SK-N-SH (cell line): ENCODE measurements at regions not wholly inside any gene's neighbourhood (a gene's known extent, or its start where the extent isn't known, plus 50 kb on each side); places are given as distances from the start of the nearest gene placed in this dataset.

Experiments used
- CTCF ChIA-PET: fragments of 300-600, 350-600 bp; formaldehyde crosslinking; extraction: SDS; loops from one replicate; lab custom pipeline; 2021; lab: Yijun Ruan, JAX
- POLR2A ChIA-PET: fragments of 350-600 bp; sonication (Branson Sonifier 250); formaldehyde crosslinking; extraction: SDS; loops from one replicate; lab custom pipeline; 2020; ENCODE audit warnings: antibody characterized with exemption, inconsistent platforms; lab: Yijun Ruan, JAX
- DNase-seq: peaks from one replicate; pipeline ENCODE4 v3.0.0; 2012
- H2AFZ ChIP-seq: fragments of 200-600 bp; sonication (generic); 2 replicates; pipeline ENCODE4 v1.8.1; 2016; ENCODE audit warnings: antibody characterized with exemption, mild to moderate bottlenecking, low read depth
- H3F3A ChIP-seq: fragments of 200-600 bp; sonication (generic); replicated peaks from 2 replicates; pipeline ENCODE3; 2016; ENCODE audit warnings: antibody characterized with exemption, mild to moderate bottlenecking; ENCODE audit not compliant: insufficient read depth
- H3K27ac ChIP-seq, 2 experiments: fragments of 200-500 bp in 1 of 2; fragments of 200-600 bp in 1 of 2; sonication (Bioruptor generic) in 1 of 2; sonication (generic), shearing (Covaris generic) in 1 of 2; 2 replicates each; pipeline versions ENCODE4 v1.5.1 to v1.6.1; 2014 to 2016; ENCODE audit warnings: low read depth in 2 of 2, inconsistent platforms in 1 of 2, low read length in 1 of 2, mild to moderate bottlenecking in 1 of 2, mixed read lengths in 1 of 2
- H3K27me3 ChIP-seq: fragments of 200-600 bp; sonication (generic), shearing (Covaris generic); 2 replicates; pipeline ENCODE4 v1.6.1; 2016; ENCODE audit warnings: mixed run types; ENCODE audit not compliant: insufficient read depth
- H3K36me3 ChIP-seq, 2 experiments: fragments of 200-500 bp in 1 of 2; fragments of 200-600 bp in 1 of 2; sonication (Bioruptor generic) in 1 of 2; sonication (generic) in 1 of 2; replicated peaks in 1 of 2; 2 replicates each; pipeline versions ENCODE3 to v1.5.1; 2014 to 2016; ENCODE audit warnings: low read length in 1 of 2, mild to moderate bottlenecking in 1 of 2; ENCODE audit not compliant: insufficient read depth in 2 of 2, control insufficient read depth in 1 of 2
- H3K4me1 ChIP-seq, 2 experiments: fragments of 200-500 bp in 1 of 2; fragments of 200-600 bp in 1 of 2; sonication (Bioruptor generic) in 1 of 2; sonication (generic), shearing (Covaris generic) in 1 of 2; 2 replicates each; pipeline versions ENCODE4 v1.5.1 to v1.6.1; 2014 to 2016; ENCODE audit warnings: low read depth in 1 of 2, low read length in 1 of 2, mixed run types in 1 of 2; ENCODE audit not compliant: insufficient read depth in 2 of 2, control insufficient read depth in 1 of 2
- H3K4me2 ChIP-seq: fragments of 200-600 bp; sonication (generic), shearing (Covaris generic); 2 replicates; pipeline ENCODE4 v1.6.1; 2017; ENCODE audit warnings: mixed run types
- H3K4me3 ChIP-seq, 2 experiments: fragments of 200-500 bp in 1 of 2; fragments of 200-600 bp in 1 of 2; sonication (Bioruptor generic) in 1 of 2; sonication (generic), shearing (Covaris generic) in 1 of 2; 2 replicates each; pipeline versions ENCODE4 v1.5.1 to v1.8.1; 2014 to 2016; ENCODE audit warnings: low read depth in 2 of 2, inconsistent platforms in 1 of 2, low read length in 1 of 2, mild to moderate bottlenecking in 1 of 2, mixed read lengths in 1 of 2, moderate library complexity in 1 of 2
- H3K79me2 ChIP-seq: fragments of 200-600 bp; sonication (generic); 2 replicates; pipeline ENCODE4 v1.8.1; 2017; ENCODE audit warnings: mild to moderate bottlenecking; ENCODE audit not compliant: insufficient read depth
- H3K9ac ChIP-seq: fragments of 200-600 bp; sonication (generic); 2 replicates; pipeline ENCODE4 v1.6.1; 2017; ENCODE audit warnings: mixed run types
- H3K9me2 ChIP-seq: fragments of 200-600 bp; sonication (generic); 2 replicates; pipeline ENCODE4 v1.6.1; 2017; ENCODE audit warnings: mixed run types
- H3K9me3 ChIP-seq: fragments of 200-600 bp; sonication (generic); 2 replicates; pipeline ENCODE4 v1.6.1; 2017; ENCODE audit warnings: mixed run types, mild to moderate bottlenecking, moderate library complexity
- H4K20me1 ChIP-seq: fragments of 200-600 bp; sonication (generic); 2 replicates; pipeline ENCODE4 v1.6.1; 2017; ENCODE audit warnings: mild to moderate bottlenecking, mixed run types; ENCODE audit not compliant: insufficient read depth
- ELF1 ChIP-seq: IDR thresholded peaks from 2 replicates; pipeline ENCODE4 v1.4.0; 2012
- EZH2phosphoT487 ChIP-seq: fragments of 200-600 bp; sonication (generic); IDR thresholded peaks from 2 replicates; pipeline ENCODE4 v1.6.1; 2017; ENCODE audit warnings: low read depth, mixed run types, mild to moderate bottlenecking, antibody characterized with exemption, moderate library complexity, borderline replicate concordance
- FOSL2 ChIP-seq: IDR thresholded peaks from 2 replicates; pipeline ENCODE4 v1.4.0; 2012; ENCODE audit warnings: low read depth, mild to moderate bottlenecking, moderate library complexity, borderline replicate concordance
- FOXJ3 ChIP-seq: sonication (generic); formaldehyde crosslinking; IDR thresholded peaks from 2 replicates; pipeline ENCODE4 v1.5.1; 2020; ENCODE audit warnings: mild to moderate bottlenecking, missing genetic modification reagents
- GATA2 ChIP-seq: sonication (generic); formaldehyde crosslinking; IDR thresholded peaks from 2 replicates; pipeline ENCODE4 v1.5.0; 2020; ENCODE audit warnings: mild to moderate bottlenecking, missing genetic modification reagents
- JUND ChIP-seq: IDR thresholded peaks from 2 replicates; pipeline ENCODE4 v1.4.0; 2012
- MEF2A ChIP-seq: IDR thresholded peaks from 2 replicates; pipeline ENCODE4 v1.4.0; 2012; ENCODE audit warnings: low read depth, borderline replicate concordance
- MXI1 ChIP-seq: IDR thresholded peaks from 2 replicates; pipeline ENCODE4 v1.6.1; 2012; ENCODE audit warnings: mild to moderate bottlenecking, low read depth, low read length, improper control_type of control experiment
- NFIC ChIP-seq: IDR thresholded peaks from 2 replicates; pipeline ENCODE4 v1.4.0; 2012; ENCODE audit warnings: borderline replicate concordance
- NRF1 ChIP-seq: IDR thresholded peaks from 2 replicates; pipeline ENCODE4 v1.6.1; 2012; ENCODE audit warnings: low read depth, mild to moderate bottlenecking, low read length
- RCOR1 ChIP-seq: fragments of 150-350 bp; IDR thresholded peaks from 2 replicates; pipeline ENCODE4 v1.6.1; 2017; ENCODE audit warnings: antibody characterized with exemption, low read length
- SMC3 ChIP-seq: IDR thresholded peaks from 2 replicates; pipeline ENCODE4 v1.6.1; 2012; ENCODE audit warnings: low read depth, low read length, improper control_type of control experiment
- TAF1 ChIP-seq: IDR thresholded peaks from 2 replicates; pipeline ENCODE4 v1.6.1; 2012; ENCODE audit warnings: low read depth, mild to moderate bottlenecking, low read length, moderate library complexity, borderline replicate concordance
- WGBS: methylation state at CpG from one replicate; pipeline ENCODE4 v1.1.6; 2017; ENCODE audit warnings: low lambda C conversion rate; 5-methylcytosine and 5-hydroxymethylcytosine counted together
- TF ChIP-seq, protein P1 (sequence below): IDR thresholded peaks from 2 replicates; pipeline ENCODE4 v1.4.0; 2012; ENCODE audit warnings: low read depth, borderline replicate concordance
- TF ChIP-seq, protein P2 (sequence below): IDR thresholded peaks from 2 replicates; pipeline ENCODE4 v1.4.0; 2012; ENCODE audit warnings: low read depth
- TF ChIP-seq, protein P3 (sequence below): fragments of 150-350 bp; IDR thresholded peaks from 2 replicates; pipeline ENCODE4 v1.6.1; 2017; ENCODE audit warnings: antibody characterized with exemption, low read length, low read depth, borderline replicate concordance

DNA sequence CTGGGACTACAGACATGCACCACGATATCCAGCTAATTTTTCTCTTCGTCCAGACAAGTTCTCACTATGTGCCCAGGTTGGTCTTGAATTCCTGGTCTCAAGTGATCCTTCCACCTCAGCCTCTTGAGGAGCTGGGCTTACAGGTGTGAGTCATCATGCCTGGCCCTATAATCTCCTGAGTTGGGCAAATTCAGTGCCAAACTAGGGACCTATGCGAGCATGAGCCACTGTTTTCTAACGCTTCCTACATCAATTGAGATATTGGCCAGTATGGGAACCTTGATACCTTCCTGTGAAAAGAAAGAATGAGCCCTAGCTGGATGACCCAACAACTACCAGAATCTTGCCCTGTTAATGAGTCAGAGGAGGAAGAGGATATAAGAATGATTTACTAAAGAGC, 585.2 kb downstream of the C12orf50 start:
- H3K4me2 ChIP-seq: no peak overlapping the region
- H3K4me3 ChIP-seq: no peak overlapping the region
- no peak for TF ChIP-seq EZH2phosphoT487
- TF ChIP-seq SMC3: no peak
- H3K9me2 ChIP-seq: no peaks in the 10 kb centered on the region
- peaks cover 13% of the 10 kb centered on the region for H3F3A ChIP-seq
- H3K4me1 ChIP-seq: peaks cover 0 to 17% of the 10 kb centered on the region in 2 experiments; a peak in 2 of 4 replicates
- H3K79me2 ChIP-seq: no peaks in the 10 kb centered on the region
- H3K27ac ChIP-seq: no peak overlapping the region
- H3K27me3 ChIP-seq: no peaks in the 10 kb centered on the region
- 95% methylated on average over 4 of the region's 4 CpGs for WGBS
- CTCF ChIA-PET: no interaction called here
- no peak overlapping the region for H3K9ac ChIP-seq
- H2AFZ ChIP-seq: no peak overlapping the region
- no peak for DNase-seq
- H4K20me1 ChIP-seq: no peaks in the 10 kb centered on the region
- no peaks in the 10 kb centered on the region for H3K36me3 ChIP-seq
- H3K9me3 ChIP-seq: no peaks in the 10 kb centered on the region
- POLR2A ChIA-PET: no interaction called here

DNA sequence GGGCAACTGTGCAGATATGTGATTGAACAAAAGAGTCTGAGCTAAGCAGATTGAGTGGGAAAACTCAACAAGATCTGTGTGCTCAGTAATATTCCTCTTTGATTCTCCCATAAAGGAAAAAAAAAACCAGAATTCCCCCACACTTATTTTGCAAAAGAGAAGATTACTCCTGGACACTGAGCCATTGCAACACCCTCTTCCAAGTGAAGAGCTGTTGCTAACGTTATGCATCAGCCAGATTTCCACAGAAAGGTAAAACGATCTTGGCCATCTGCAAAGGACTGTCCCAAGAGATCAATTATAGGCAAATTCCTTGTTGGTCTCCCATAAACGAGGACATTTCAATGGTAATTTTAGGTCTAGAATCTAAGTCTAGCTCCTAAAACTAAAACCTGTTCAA, 587.7 kb downstream of the C12orf50 start:
- Histone ChIP-seq H3K9ac (no peak overlapping the region), H3K4me1 (peaks cover 0 to 17% of the 10 kb centered on the region in 2 experiments; a peak in 2 of 4 replicates), H3K27ac (peak overlapping the region in 1 of 2 experiments; percentile 94; a peak in 1 of 4 replicates), H3K4me3 (no peak overlapping the region), H3K79me2 (no peaks in the 10 kb centered on the region), H3K4me2 (no peak overlapping the region), H3K36me3 (no peaks in the 10 kb centered on the region), H3K9me3 (no peaks in the 10 kb centered on the region), H2AFZ (no peak overlapping the region; the same call in 1 of the 2 replicates), H3K27me3 (no peaks in the 10 kb centered on the region), H4K20me1 (no peaks in the 10 kb centered on the region), H3K9me2 (no peaks in the 10 kb centered on the region), H3F3A (peaks cover 17% of the 10 kb centered on the region)
- ChIA-PET CTCF (no interaction called here), POLR2A (no interaction called here)
- 81% methylated on average over 3 of the region's 3 CpGs for WGBS
- DNase-seq: no peak
- TF ChIP-seq NRF1: no peak
- TF ChIP-seq, protein P1, sequence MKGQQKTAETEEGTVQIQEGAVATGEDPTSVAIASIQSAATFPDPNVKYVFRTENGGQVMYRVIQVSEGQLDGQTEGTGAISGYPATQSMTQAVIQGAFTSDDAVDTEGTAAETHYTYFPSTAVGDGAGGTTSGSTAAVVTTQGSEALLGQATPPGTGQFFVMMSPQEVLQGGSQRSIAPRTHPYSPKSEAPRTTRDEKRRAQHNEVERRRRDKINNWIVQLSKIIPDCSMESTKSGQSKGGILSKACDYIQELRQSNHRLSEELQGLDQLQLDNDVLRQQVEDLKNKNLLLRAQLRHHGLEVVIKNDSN: no peak
- TF ChIP-seq FOXJ3 (CRISPR knock-in tag): no peak
- no peak for TF ChIP-seq MXI1
- TF ChIP-seq JUND: no peak
- TF ChIP-seq NFIC: no peak
- TF ChIP-seq ELF1: no peak
- TF ChIP-seq, protein P2, sequence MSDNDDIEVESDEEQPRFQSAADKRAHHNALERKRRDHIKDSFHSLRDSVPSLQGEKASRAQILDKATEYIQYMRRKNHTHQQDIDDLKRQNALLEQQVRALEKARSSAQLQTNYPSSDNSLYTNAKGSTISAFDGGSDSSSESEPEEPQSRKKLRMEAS: no peak
- TF ChIP-seq FOSL2: no peak
- no peak for TF ChIP-seq GATA2 (CRISPR knock-in tag)
- TF ChIP-seq, protein P3, sequence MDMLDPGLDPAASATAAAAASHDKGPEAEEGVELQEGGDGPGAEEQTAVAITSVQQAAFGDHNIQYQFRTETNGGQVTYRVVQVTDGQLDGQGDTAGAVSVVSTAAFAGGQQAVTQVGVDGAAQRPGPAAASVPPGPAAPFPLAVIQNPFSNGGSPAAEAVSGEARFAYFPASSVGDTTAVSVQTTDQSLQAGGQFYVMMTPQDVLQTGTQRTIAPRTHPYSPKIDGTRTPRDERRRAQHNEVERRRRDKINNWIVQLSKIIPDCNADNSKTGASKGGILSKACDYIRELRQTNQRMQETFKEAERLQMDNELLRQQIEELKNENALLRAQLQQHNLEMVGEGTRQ: no peak
- TF ChIP-seq TAF1: no peak
- no peak for TF ChIP-seq MEF2A
- no peak for TF ChIP-seq RCOR1
